Body of pancreas (tissue), 4 donors: ENCODE measurements at regions not wholly inside any gene's neighbourhood (a gene's known extent, or its start where the extent isn't known, plus 50 kb on each side); places are given as distances from the start of the nearest gene placed in this dataset.

ENCODE experiments used
- ATAC-seq: fragments of 150-250 bp; one replicate; pipeline ENCODE4 v1.9.1; 2016
- DNase-seq, 4 donors: peaks; one replicate each; pipeline ENCODE4 v3.0.0-alpha.2; 2019
- H3K27ac ChIP-seq, 4 donors: fragments of 200-600 bp; sonication (generic); 1 replicate in 3 of 4; 2 replicates in 1 of 4; pipeline versions ENCODE4 v1.5.1 to v1.6.1; 2016 to 2019; ENCODE audit warnings: mild to moderate bottlenecking in 1 of 4, mixed read lengths in 1 of 4, moderate library complexity in 1 of 4
- H3K27me3 ChIP-seq, 2 donors: fragments of 200-600 bp; sonication (generic); one replicate each; pipeline ENCODE4 v1.6.0; 2016; ENCODE audit warnings: mild to moderate bottlenecking in 1 of 2
- H3K36me3 ChIP-seq, 2 donors: fragments of 200-600 bp; sonication (generic); replicated peaks in 1 of 2; 2 replicates each; pipeline ENCODE4 v1.5.1; 2016; ENCODE audit warnings: low read depth in 2 of 2; ENCODE audit not compliant: insufficient read depth in 1 of 2
- H3K4me1 ChIP-seq: fragments of 200-600 bp; sonication (generic); one replicate; pipeline ENCODE4 v1.6.0; 2016
- H3K4me3 ChIP-seq, 2 donors: fragments of 200-600 bp; sonication (generic); 1 replicate in 1 of 2; 2 replicates in 1 of 2; pipeline ENCODE4 v1.5.1; 2016 to 2019
- H3K9me3 ChIP-seq, 3 donors: fragments of 200-600 bp; sonication (generic); 1 replicate in 2 of 3; 2 replicates in 1 of 3; pipeline ENCODE4 v1.5.1; 2016
- CTCF ChIP-seq, 7 experiments: fragments of 450-650 bp in 4 of 7; fragments of 200-600 bp in 3 of 7; sonication (generic) in 3 of 7; IDR thresholded peaks; one replicate each; pipeline ENCODE4 v1.5.1; 2016 to 2019; ENCODE audit warnings: antibody characterized with exemption in 7 of 7
- POLR2A ChIP-seq, 3 donors: fragments of 450-650 bp; IDR thresholded peaks; one replicate each; pipeline ENCODE4 v1.6.1; 2016; ENCODE audit warnings: antibody characterized with exemption in 3 of 3, mild to moderate bottlenecking in 2 of 3
- WGBS, 2 donors: methylation state at CpG; one replicate each; pipeline ENCODE4 v1.1.5; 2017; 5-methylcytosine and 5-hydroxymethylcytosine counted together
- intact Hi-C: fragments of 100-400 bp; cut with DNase I; formaldehyde crosslinking; loops from one replicate; pipeline ENCODE4 v1.15.1; 2023

GRCh38 chrX:3169421-3169820 lies 128.2 kb downstream of the ARSF start:
- peaks cover 7% of the 10 kb centered on the region for H3K4me1 ChIP-seq
- no peak overlapping the region for H3K27ac ChIP-seq
- ATAC-seq (no peak), DNase-seq (no peak)
- intact Hi-C loops, result no loop called here
- H3K36me3 ChIP-seq, result no peaks in the 10 kb centered on the region
- TF ChIP-seq POLR2A (IDR thresholded peaks at IDR 0.05), result no peak
- no peak for TF ChIP-seq CTCF (IDR thresholded peaks at IDR 0.05)
- WGBS, 2 donors, result 82 to 98% methylated on average over 4 of the region's 4 CpGs
- H3K27me3 ChIP-seq, result no peaks in the 10 kb centered on the region
- H3K4me3 ChIP-seq, result no peak overlapping the region
- H3K9me3 ChIP-seq, result no peaks in the 10 kb centered on the region

GRCh38 chrX:3167771-3168170 lies 126.5 kb downstream of the ARSF start:
- DNase-seq (no peak), ATAC-seq (no peak)
- H3K4me1 ChIP-seq, result peaks cover 7% of the 10 kb centered on the region
- intact Hi-C loops, result no loop called here
- H3K9me3 ChIP-seq, result no peaks in the 10 kb centered on the region
- 91 to 99% methylated on average over 4 of the region's 4 CpGs for WGBS, 2 donors
- no peak overlapping the region for H3K27ac ChIP-seq
- no peaks in the 10 kb centered on the region for H3K27me3 ChIP-seq
- no peak for TF ChIP-seq CTCF (IDR thresholded peaks at IDR 0.05)
- no peak for TF ChIP-seq POLR2A (IDR thresholded peaks at IDR 0.05)
- H3K36me3 ChIP-seq, result no peaks in the 10 kb centered on the region
- no peak overlapping the region for H3K4me3 ChIP-seq

- Histone ChIP-seq H3K4me1 (peaks cover 7% of the 10 kb centered on the region), H3K36me3 (no peaks in the 10 kb centered on the region), H3K4me3 (no peak overlapping the region), H3K9me3 (no peaks in the 10 kb centered on the region), H3K27me3 (no peaks in the 10 kb centered on the region), H3K27ac (no peak overlapping the region)
- intact Hi-C loops, result no loop called here
- DNase-seq, result no peak
- TF ChIP-seq POLR2A (IDR thresholded peaks at IDR 0.05), result no peak
- WGBS, 2 donors, result 55 to 70% methylated on average over 10 to 11 of the region's 11 CpGs
- no peak for ATAC-seq
Measured at GRCh38 chrX:3166670-3167455, 125.6 kb downstream of the ARSF start.

- Histone ChIP-seq H3K27me3 (no peaks in the 10 kb centered on the region), H3K4me1 (peaks cover 7% of the 10 kb centered on the region), H3K4me3 (no peak overlapping the region), H3K27ac (peak overlapping the region in 1 of 4 donors; percentile 37), H3K36me3 (no peaks in the 10 kb centered on the region), H3K9me3 (no peaks in the 10 kb centered on the region)
- 13 to 23% methylated on average over 3 to 5 of the region's 5 CpGs for WGBS, 2 donors
- peak in 3 of 4 donors; percentile 9 to 30 (median 21) for DNase-seq
- no peak for TF ChIP-seq CTCF (IDR thresholded peaks at IDR 0.05)
- no peak for TF ChIP-seq POLR2A (IDR thresholded peaks at IDR 0.05)
- intact Hi-C loops, result no loop called here
- peak; percentile 53 for ATAC-seq
Measured at GRCh38 chrX:3165808-3166207, 124.5 kb downstream of the ARSF start.
